ENCODE measurements at regions not wholly inside any gene's neighbourhood (a gene's known extent, or its start where the extent isn't known, plus 50 kb on each side); places are given as distances from the start of the nearest gene placed in this dataset.

DNA sequence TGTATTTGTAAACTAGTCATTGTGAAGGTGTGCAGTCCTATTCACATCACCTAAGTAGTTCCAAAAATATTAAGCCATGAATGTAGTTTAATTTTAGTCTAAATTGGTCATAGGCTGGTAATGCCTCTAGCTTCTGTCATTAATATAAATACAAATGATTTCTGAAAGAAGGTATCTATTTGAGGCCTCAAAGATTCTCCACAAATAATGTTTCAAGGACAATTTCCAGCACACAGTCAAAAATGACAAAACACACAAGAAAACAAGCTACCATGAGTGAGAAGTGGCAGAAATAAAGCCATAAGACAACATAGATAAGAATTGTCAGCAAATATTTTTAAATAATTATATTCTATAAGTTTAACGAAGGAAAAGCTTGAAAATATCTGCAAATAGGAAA lies 66.7 kb upstream of the PDK4 start:
- no peak for DNase-seq

- no peak for DNase-seq
Observed at GRCh38 chr7:95660023-95660434, 63.7 kb upstream of the PDK4 start.

DNA sequence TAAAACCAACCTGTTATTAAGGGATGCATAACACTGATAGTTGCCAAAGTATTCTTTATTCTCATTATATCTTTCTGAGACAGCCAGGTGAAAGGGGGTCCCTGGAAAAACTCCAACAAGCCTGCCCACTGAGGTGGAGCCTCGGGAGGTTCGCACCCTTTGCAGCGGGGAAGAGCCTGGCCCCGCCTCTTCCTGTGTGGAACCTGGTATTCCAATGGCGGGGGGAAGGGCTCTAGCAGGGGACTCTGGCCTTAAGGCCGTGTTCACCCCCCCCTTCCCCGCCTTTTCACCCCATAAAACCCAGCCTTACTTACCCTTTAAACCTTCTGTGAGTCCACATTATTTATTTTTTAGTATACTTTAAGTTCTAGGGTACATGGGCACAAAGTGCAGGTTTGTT lies 62.4 kb upstream of the PDK4 start:
- DNase-seq: no peak

- no peak for DNase-seq
Observed at GRCh38 chr7:95649546-95649945, 53.2 kb upstream of the PDK4 start.

DNA sequence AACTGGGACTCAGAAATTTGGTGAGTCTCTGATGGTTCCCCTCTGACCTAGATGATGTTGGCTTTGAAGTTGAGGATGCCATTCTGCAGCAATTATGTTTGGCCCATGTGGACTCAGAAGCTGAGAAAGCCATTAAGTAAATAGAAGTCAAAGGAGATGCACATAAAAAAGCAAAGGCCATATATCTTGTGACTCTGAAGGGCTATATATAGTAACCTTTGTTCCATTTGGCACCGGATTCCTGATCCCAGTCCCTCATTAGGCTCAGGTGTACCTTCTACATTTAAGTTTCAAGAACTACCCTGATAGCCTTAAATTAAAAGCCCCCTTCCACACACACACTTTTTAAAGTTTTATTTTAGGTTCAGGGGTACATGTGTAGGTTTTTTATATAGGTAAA lies 50.0 kb upstream of the PDK4 start:
- no peak for DNase-seq
